H1 (cell line): ENCODE measurements at regions not wholly inside any gene's neighbourhood (a gene's known extent, or its start where the extent isn't known, plus 50 kb on each side); places are given as distances from the start of the nearest gene placed in this dataset.

Experiments
- CTCF ChIA-PET: fragments of 300-600 bp; sonication (Branson Sonifier 250); formaldehyde crosslinking; loops from one replicate; lab custom pipeline; 2021; ENCODE audit not compliant: partially characterized antibody; lab: Charles Lee
- POLR2A ChIA-PET: fragments of 300-600 bp; sonication (Branson Sonifier 250); formaldehyde crosslinking; loops from one replicate; lab custom pipeline; 2021; ENCODE audit warnings: inconsistent platforms; ENCODE audit not compliant: partially characterized antibody; lab: Charles Lee
- DNase-seq, 2 experiments: peaks; one replicate each; pipeline versions ENCODE4 v3.0.0 to v3.0.0-alpha.2; 2010 to 2022; ENCODE audit warnings: low spot score in 2 of 2, low read depth in 1 of 2, mixed read lengths in 1 of 2
- FAIRE-seq: peaks from 2 replicates; lab custom pipeline; 2011; peaks lifted over from hg19 to GRCh38; lab: Jason Lieb, UNC
- H2AFZ ChIP-seq: 2 replicates; pipeline ENCODE4 v1.8.1; 2012; ENCODE audit warnings: low read length, inconsistent platforms
- H2AK5ac ChIP-seq: 2 replicates; pipeline ENCODE4 v1.6.1; 2013; ENCODE audit warnings: low read depth, low read length
- H2BK120ac ChIP-seq: replicated peaks from 2 replicates; pipeline ENCODE3; 2013; ENCODE audit warnings: low read depth, low read length, inconsistent platforms
- H2BK12ac ChIP-seq: 2 replicates; pipeline ENCODE4 v1.6.1; 2013; ENCODE audit warnings: low read depth, low read length
- H2BK15ac ChIP-seq: 2 replicates; pipeline ENCODE4 v1.6.1; 2013; ENCODE audit warnings: low read length
- H2BK20ac ChIP-seq: 2 replicates; pipeline ENCODE4 v1.6.1; 2013; ENCODE audit warnings: low read length
- H2BK5ac ChIP-seq: 2 replicates; pipeline ENCODE4 v1.6.1; 2013; ENCODE audit warnings: low read depth, low read length
- H3K14ac ChIP-seq: 2 replicates; pipeline ENCODE4 v1.6.1; 2013; ENCODE audit warnings: inconsistent platforms; ENCODE audit not compliant: insufficient read length
- H3K18ac ChIP-seq: 2 replicates; pipeline ENCODE4 v1.6.1; 2013; ENCODE audit warnings: low read length; ENCODE audit errors: extremely low read depth
- H3K23ac ChIP-seq: 2 replicates; pipeline ENCODE4 v1.6.1; 2013; ENCODE audit warnings: inconsistent platforms; ENCODE audit not compliant: insufficient read length
- H3K23me2 ChIP-seq: 2 replicates; pipeline ENCODE4 v1.6.1; 2013; ENCODE audit warnings: low read depth, low read length
- H3K27ac ChIP-seq: 2 replicates; pipeline ENCODE4 v1.6.1; 2011; ENCODE audit warnings: low read depth, low read length, inconsistent platforms
- H3K27me3 ChIP-seq, 4 experiments: replicated peaks in 1 of 4; 1 replicate in 1 of 4; 2 replicates in 3 of 4; pipeline versions ENCODE4 v1.6.1 to v1.8.1; 2011 to 2013; ENCODE audit warnings: low read length in 3 of 4, mild to moderate bottlenecking in 3 of 4, inconsistent platforms in 2 of 4, mixed read lengths in 2 of 4, moderate library complexity in 1 of 4; ENCODE audit not compliant: control insufficient read depth in 3 of 4, insufficient read depth in 3 of 4; ENCODE audit errors: extremely low read depth in 1 of 4
- H3K36me3 ChIP-seq, 4 experiments: 2 replicates each; pipeline versions ENCODE4 v1.6.1 to v1.8.1; 2011 to 2013; ENCODE audit warnings: mild to moderate bottlenecking in 4 of 4, low read length in 3 of 4, moderate library complexity in 2 of 4, control low read depth in 1 of 4, inconsistent platforms in 1 of 4; ENCODE audit not compliant: insufficient read depth in 4 of 4, control insufficient read depth in 2 of 4
- H3K4ac ChIP-seq: replicated peaks from 2 replicates; pipeline ENCODE3; 2013; ENCODE audit warnings: low read length, low read depth, mixed read lengths, inconsistent platforms; ENCODE audit not compliant: insufficient read length
- H3K4me1 ChIP-seq, 4 experiments: replicated peaks in 1 of 4; 1 replicate in 1 of 4; 2 replicates in 3 of 4; pipeline versions ENCODE4 v1.6.1 to v1.8.1; 2011 to 2013; ENCODE audit warnings: low read length in 3 of 4, inconsistent platforms in 2 of 4, mixed read lengths in 1 of 4; ENCODE audit not compliant: insufficient read depth in 4 of 4, control insufficient read depth in 3 of 4
- H3K4me2 ChIP-seq, 2 experiments: 2 replicates each; pipeline versions ENCODE4 v1.6.1 to v1.8.1; 2011 to 2013; ENCODE audit warnings: low read depth in 2 of 2, low read length in 2 of 2, control low read depth in 1 of 2, inconsistent platforms in 1 of 2, mild to moderate bottlenecking in 1 of 2; ENCODE audit not compliant: insufficient read depth in 1 of 2
- H3K4me3 ChIP-seq, 4 experiments: fragments of 200-600, 300-600 bp in 1 of 4; sonication (generic), shearing (Covaris generic), sonication (Bioruptor Twin) in 1 of 4; 2 replicates each; pipeline versions ENCODE4 v1.5.1 to v1.8.1; 2011 to 2016; ENCODE audit warnings: low read length in 4 of 4, low read depth in 3 of 4, control low read depth in 2 of 4, inconsistent platforms in 2 of 4, mild to moderate bottlenecking in 2 of 4, mixed read lengths in 1 of 4, moderate library complexity in 1 of 4; ENCODE audit not compliant: insufficient read depth in 2 of 4; ENCODE audit errors: extremely low read depth in 1 of 4
- H3K56ac ChIP-seq: replicated peaks from 2 replicates; pipeline ENCODE3; 2013; ENCODE audit warnings: low read depth, mild to moderate bottlenecking, mixed read lengths, low read length, inconsistent platforms; ENCODE audit not compliant: insufficient read length
- H3K79me1 ChIP-seq: 2 replicates; pipeline ENCODE4 v1.6.1; 2013; ENCODE audit warnings: low read depth, low read length, control low read depth
- H3K79me2 ChIP-seq, 2 experiments: 2 replicates each; pipeline versions ENCODE4 v1.6.1 to v1.8.1; 2012 to 2013; ENCODE audit warnings: low read length in 2 of 2, mild to moderate bottlenecking in 2 of 2, inconsistent platforms in 1 of 2; ENCODE audit not compliant: insufficient read depth in 2 of 2, control insufficient read depth in 1 of 2
- H3K9ac ChIP-seq, 4 experiments: replicated peaks in 1 of 4; 1 replicate in 1 of 4; 2 replicates in 3 of 4; pipeline versions ENCODE4 v1.6.1 to v1.8.1; 2011 to 2013; ENCODE audit warnings: low read depth in 3 of 4, low read length in 3 of 4, control low read depth in 2 of 4, mild to moderate bottlenecking in 2 of 4, moderate library complexity in 2 of 4, inconsistent platforms in 1 of 4; ENCODE audit errors: extremely low read depth in 1 of 4
- H3K9me3 ChIP-seq, 2 experiments: 2 replicates each; pipeline versions ENCODE4 v1.6.1 to v1.8.1; 2012 to 2013; ENCODE audit warnings: mild to moderate bottlenecking in 2 of 2, moderate library complexity in 2 of 2, control low read depth in 1 of 2, inconsistent platforms in 1 of 2, low read depth in 1 of 2, low read length in 1 of 2, mixed read lengths in 1 of 2; ENCODE audit not compliant: insufficient read depth in 2 of 2
- H4K20me1 ChIP-seq, 2 experiments: replicated peaks in 1 of 2; 2 replicates each; pipeline versions ENCODE3 to v1.8.1; 2011 to 2013; ENCODE audit warnings: inconsistent platforms in 2 of 2, low read length in 2 of 2, mild to moderate bottlenecking in 1 of 2; ENCODE audit not compliant: insufficient read depth in 2 of 2, control insufficient read depth in 1 of 2
- H4K5ac ChIP-seq: 2 replicates; pipeline ENCODE4 v1.6.1; 2013; ENCODE audit warnings: low read length, low read depth, mixed read lengths, inconsistent platforms; ENCODE audit not compliant: insufficient read length
- H4K8ac ChIP-seq: 2 replicates; pipeline ENCODE4 v1.8.0; 2013; ENCODE audit warnings: mild to moderate bottlenecking, moderate library complexity, low read length, inconsistent platforms; ENCODE audit not compliant: insufficient read depth; ENCODE audit errors: extremely low read depth
- H4K91ac ChIP-seq: replicated peaks from 2 replicates; pipeline ENCODE3; 2013; ENCODE audit warnings: low read length, mixed read lengths, inconsistent platforms; ENCODE audit not compliant: insufficient read length
- HDAC6 ChIP-seq: IDR thresholded peaks from one replicate; pipeline ENCODE4 v1.7.1; 2012; ENCODE audit warnings: low read depth, mild to moderate bottlenecking, inconsistent platforms, low read length, moderate library complexity
- JUN ChIP-seq: IDR thresholded peaks from 2 replicates; pipeline ENCODE4 v1.6.1; 2011; ENCODE audit warnings: low read depth, mild to moderate bottlenecking, improper control_type of control experiment, low read length
- RNF2 ChIP-seq: fragments of 200-900, 300-1000 bp; sonication (generic); IDR thresholded peaks from 2 replicates; pipeline ENCODE4 v1.7.1; 2016; ENCODE audit warnings: borderline replicate concordance, low read depth, mild to moderate bottlenecking, antibody characterized with exemption, low read length; ENCODE audit not compliant: poor library complexity, severe bottlenecking; ENCODE audit errors: missing control alignments
- WGBS, 2 experiments: shearing (Covaris generic) in 1 of 2; methylation state at CpG; one replicate each; pipeline versions ENCODE4 v1.1.6 to v1.1.7; 2013 to 2015; ENCODE audit warnings: low lambda C conversion rate in 2 of 2, mixed read lengths in 2 of 2, inconsistent platforms in 1 of 2, low coverage in 1 of 2, missing lambda C conversion rate in 1 of 2; ENCODE audit not compliant: insufficient replicate concordance in 2 of 2, insufficient coverage in 1 of 2, insufficient read length in 1 of 2; ENCODE audit errors: extremely low coverage in 1 of 2, missing lambda C conversion rate in 1 of 2; 5-methylcytosine and 5-hydroxymethylcytosine counted together

GRCh38 chr10:130905921-130906320 is 405.6 kb downstream of the TCERG1L start:
- DNase-seq: no peak
- Histone ChIP-seq H3K56ac (no peak overlapping the region), H2BK5ac (no peak overlapping the region), H3K23me2 (no peaks in the 10 kb centered on the region), H3K79me2 (no peaks in the 10 kb centered on the region), H4K91ac (no peak overlapping the region), H3K36me3 (no peaks in the 10 kb centered on the region), H2BK120ac (no peak overlapping the region), H2AK5ac (no peak overlapping the region), H3K14ac (no peak overlapping the region), H2BK15ac (no peak overlapping the region), H3K23ac (no peak overlapping the region), H4K8ac (no peak overlapping the region), H3K18ac (no peak overlapping the region; the same call in 1 of the 2 replicates), H4K5ac (no peak overlapping the region), H3K4me3 (no peak overlapping the region), H3K9ac (no peak overlapping the region), H4K20me1 (no peaks in the 10 kb centered on the region), H3K4me1 (no peaks in the 10 kb centered on the region), H3K27me3 (no peaks in the 10 kb centered on the region), H3K27ac (no peak overlapping the region), H3K4ac (no peak overlapping the region), H2BK20ac (no peak overlapping the region), H3K9me3 (no peaks in the 10 kb centered on the region; a peak in 1 of 4 replicates), H2BK12ac (no peak overlapping the region), H3K79me1 (no peaks in the 10 kb centered on the region), H2AFZ (no peak overlapping the region), H3K4me2 (no peak overlapping the region)
- ChIA-PET CTCF (interaction anchor here (1.4 to 1.5 kb wide), 2 partner anchors 9 to 30 kb away, joined by 3 to 4 read pairs; no protein-coding TSS in a partner anchor), POLR2A (no interaction called here)
- 93% methylated on average over 8 of the region's 8 CpGs; no CpG with 5 or more reads in 1 of the 2 experiments for WGBS, 2 experiments
- TF ChIP-seq HDAC6 (no peak), JUN (no peak), RNF2 (no peak)
- no peak for FAIRE-seq
